ENCODE measurements at regions not wholly inside any gene's neighbourhood (a gene's known extent, or its start where the extent isn't known, plus 50 kb on each side); places are given as distances from the start of the nearest gene placed in this dataset.
"Not testable (repeated sequence)": the region's sequence is repeated elsewhere in the genome, so short reads cannot be mapped to it uniquely, and the experiment has no call there.

- DNase-seq (ENCODE audit: low spot score) (no peak), ATAC-seq (no peak)
- intact Hi-C loops (cut with DNase I): no loop called here
These were observed 263.2 kb downstream of the ISL1 start for GRCh38 chr5:51646482-51646881.

- ATAC-seq: no peak
- intact Hi-C loops (cut with DNase I): no loop called here
- no peak for DNase-seq (ENCODE audit: low spot score)
These were observed 267.6 kb downstream of the ISL1 start for GRCh38 chr5:51650824-51651223.

- ATAC-seq: no peak
- DNase-seq (ENCODE audit: low spot score): no peak
- intact Hi-C loops (cut with DNase I): no loop called here
These were observed 268.2 kb downstream of the ISL1 start for GRCh38 chr5:51651476-51651875.

- DNase-seq (ENCODE audit: low spot score) (no peak), ATAC-seq (no peak)
- intact Hi-C loops (cut with DNase I): no loop called here
These were observed 268.6 kb downstream of the ISL1 start for GRCh38 chr5:51651889-51652288.

- intact Hi-C loops (cut with DNase I): no loop called here
- no peak for DNase-seq (ENCODE audit: low spot score)
- no peak for ATAC-seq
These were observed 269.7 kb downstream of the ISL1 start for GRCh38 chr5:51652980-51653379.

GRCh38 chr5:51657340-51658240 is 274.3 kb downstream of the ISL1 start:
- intact Hi-C loops (cut with DNase I): no loop called here
- DNase-seq (ENCODE audit: low spot score) (no peak), ATAC-seq (no peak)

- ATAC-seq (no peak), DNase-seq (ENCODE audit: low spot score) (no peak)
- intact Hi-C loops (cut with DNase I): no loop called here
These were observed 278.5 kb downstream of the ISL1 start for GRCh38 chr5:51661646-51662265.

- no peak for DNase-seq (ENCODE audit: low spot score)
- intact Hi-C loops (cut with DNase I): no loop called here
- no peak for ATAC-seq
These were observed 281.4 kb downstream of the ISL1 start for GRCh38 chr5:51664491-51665250.

GRCh38 chr5:51665251-51665593 is 282.0 kb downstream of the ISL1 start:
- ATAC-seq (no peak), DNase-seq (ENCODE audit: low spot score) (no peak)
- intact Hi-C loops (cut with DNase I): no loop called here

GRCh38 chr5:51669095-51669494 is 285.8 kb downstream of the ISL1 start:
- DNase-seq (ENCODE audit: low spot score) (no peak), ATAC-seq (no peak)
- intact Hi-C loops (cut with DNase I): no loop called here

- DNase-seq (ENCODE audit: low spot score) (no peak), ATAC-seq (no peak)
- intact Hi-C loops (cut with DNase I): no loop called here
These were observed 295.1 kb downstream of the ISL1 start for GRCh38 chr5:51678330-51678729.

GRCh38 chr5:51679286-51679685 is 296.0 kb downstream of the ISL1 start:
- intact Hi-C loops (cut with DNase I): no loop called here
- DNase-seq (ENCODE audit: low spot score) (no peak), ATAC-seq (no peak)

GRCh38 chr5:51684794-51685355 is 301.6 kb downstream of the ISL1 start:
- intact Hi-C loops (cut with DNase I): loop anchor here (10.0 kb wide), 1 partner anchor 1940 kb away; no protein-coding TSS in a partner anchor
- DNase-seq (ENCODE audit: low spot score) (no peak), ATAC-seq (no peak)

GRCh38 chr5:51685419-51685818 is 302.2 kb downstream of the ISL1 start:
- DNase-seq (ENCODE audit: low spot score) (no peak), ATAC-seq (no peak)

GRCh38 chr5:51686622-51687021 is 303.4 kb downstream of the ISL1 start:
- ATAC-seq: no peak
- DNase-seq (ENCODE audit: low spot score): no peak
- intact Hi-C loops (cut with DNase I): loop anchor here (10.0 kb wide), 1 partner anchor 1938 kb away; no protein-coding TSS in a partner anchor

More at GRCh38 chr5:51685419-51685818, 302.2 kb downstream of the ISL1 start:
- intact Hi-C loops (cut with DNase I): loop anchor here (10.0 kb wide), 1 partner anchor 1939 kb away; no protein-coding TSS in a partner anchor

GRCh38 chr5:51691538-51692079 is 308.4 kb downstream of the ISL1 start:
- intact Hi-C loops (cut with DNase I): no loop called here
- DNase-seq (ENCODE audit: low spot score): no peak
- ATAC-seq: no peak

- intact Hi-C loops (cut with DNase I): no loop called here
- ATAC-seq (no peak), DNase-seq (ENCODE audit: low spot score) (no peak)
These were observed 311.6 kb downstream of the ISL1 start for GRCh38 chr5:51694826-51695225.

GRCh38 chr5:51696122-51696521 is 312.9 kb downstream of the ISL1 start:
- ATAC-seq (no peak), DNase-seq (ENCODE audit: low spot score) (no peak)
- intact Hi-C loops (cut with DNase I): no loop called here

- ATAC-seq; intact Hi-C loops (cut with DNase I); DNase-seq (ENCODE audit: low spot score): not testable (repeated sequence)
These were observed 318.8 kb downstream of the ISL1 start for GRCh38 chr5:51702046-51702445.

Measured in sciatic nerve (tissue), 2 donors.